GM12878 (cell line): ENCODE measurements at regions not wholly inside any gene's neighbourhood (a gene's known extent, or its start where the extent isn't known, plus 50 kb on each side); places are given as distances from the start of the nearest gene placed in this dataset.
"Not testable (repeated sequence)": the region's sequence is repeated elsewhere in the genome, so short reads cannot be mapped to it uniquely, and the experiment has no call there.

Experiments
- ATAC-seq: fragments of 200-7000 bp; cut with Tn5 transposase; 3 replicates; pipeline ENCODE4 v1.9.1; 2020; ENCODE audit warnings: mild to moderate bottlenecking, moderate library complexity
- BruUV-seq: library from RNA; stranded (reverse); fragments of 400-500 nt; replicated peaks from 2 replicates; lab custom pipeline; 2021; lab: Mats Ljungman, UMichigan
- CTCF ChIA-PET: fragments of 300-600 bp; sonication (Branson Sonifier 250); formaldehyde crosslinking; extraction: SDS; loops from one replicate; lab custom pipeline; 2021; ENCODE audit warnings: inconsistent platforms; lab: Yijun Ruan, JAX
- POLR2A ChIA-PET: fragments of 350-600 bp; formaldehyde crosslinking; extraction: SDS; loops from one replicate; lab custom pipeline; 2021; ENCODE audit warnings: inconsistent platforms; lab: Charles Lee
- RAD21 ChIA-PET: fragments of 300-600 bp; sonication (Branson Sonifier 250); formaldehyde crosslinking; loops from one replicate; lab custom pipeline; 2023; ENCODE audit warnings: antibody characterized with exemption; ENCODE audit not compliant: unreplicated experiment; lab: Charles Lee
- SMC1A ChIA-PET: fragments of 300-600 bp; sonication (Branson Sonifier 250); formaldehyde crosslinking; loops from one replicate; lab custom pipeline; 2023; ENCODE audit not compliant: unreplicated experiment, uncharacterized antibody; lab: Charles Lee
- DNase-seq: peaks from one replicate; pipeline ENCODE4 v3.0.0-alpha.2; 2011; ENCODE audit warnings: low read depth, low spot score
- FAIRE-seq: peaks from 3 replicates; lab custom pipeline; 2011; peaks lifted over from hg19 to GRCh38; lab: Jason Lieb, UNC
- H2AFZ ChIP-seq: 2 replicates; pipeline ENCODE4 v1.6.0; 2011; ENCODE audit warnings: low read depth, low read length, control low read depth; ENCODE audit not compliant: control insufficient read depth
- H3K27ac ChIP-seq: 2 replicates; pipeline ENCODE4 v1.5.1; 2011; ENCODE audit warnings: control low read depth; ENCODE audit not compliant: control insufficient read depth, insufficient read depth
- H3K27me3 ChIP-seq, 2 experiments: replicated peaks in 1 of 2; 2 replicates each; pipeline versions ENCODE4 v1.6.0 to v1.6.1; 2011; ENCODE audit warnings: low read length in 1 of 2; ENCODE audit not compliant: control insufficient read depth in 2 of 2, insufficient read depth in 2 of 2
- H3K36me3 ChIP-seq, 2 experiments: 2 replicates each; pipeline ENCODE4 v1.5.1; 2011; ENCODE audit warnings: low read length in 1 of 2; ENCODE audit not compliant: control insufficient read depth in 2 of 2, insufficient read depth in 2 of 2
- H3K4me1 ChIP-seq: 2 replicates; pipeline ENCODE4 v1.6.1; 2011; ENCODE audit warnings: mild to moderate bottlenecking, low read length, moderate library complexity, mixed read lengths; ENCODE audit not compliant: control insufficient read depth, insufficient read depth
- H3K4me2 ChIP-seq: 2 replicates; pipeline ENCODE4 v1.6.0; 2011; ENCODE audit warnings: control low read depth; ENCODE audit not compliant: control insufficient read depth, insufficient read depth
- H3K4me3 ChIP-seq: fragments of 200-600 bp; sonication (generic); 2 replicates; pipeline ENCODE4 v1.5.1; 2016
- H3K79me2 ChIP-seq: 2 replicates; pipeline ENCODE4 v1.6.0; 2011; ENCODE audit warnings: low read length; ENCODE audit not compliant: control insufficient read depth, insufficient read depth
- H3K9ac ChIP-seq: 2 replicates; pipeline ENCODE4 v1.8.0; 2011; ENCODE audit warnings: low read length, control low read depth, mixed read lengths; ENCODE audit not compliant: control insufficient read depth, insufficient read depth
- H3K9me3 ChIP-seq: replicated peaks from 3 replicates; pipeline ENCODE4 v1.5.1; 2011; ENCODE audit warnings: mild to moderate bottlenecking, low read length; ENCODE audit not compliant: control insufficient read depth, insufficient read depth
- H4K20me1 ChIP-seq: 2 replicates; pipeline ENCODE4 v1.6.0; 2011; ENCODE audit not compliant: control insufficient read depth, insufficient read depth
- CBX3 ChIP-seq: fragments of 200-600 bp; sonication (generic); IDR thresholded peaks from 2 replicates; pipeline ENCODE4 v1.6.1; 2016; ENCODE audit warnings: low read depth, borderline replicate concordance
- CREM ChIP-seq: IDR thresholded peaks from 2 replicates; pipeline ENCODE4 v1.6.1; 2014; ENCODE audit warnings: antibody characterized with exemption, low read depth
- NR2C1 ChIP-seq: fragments of 450-650 bp; IDR thresholded peaks from 2 replicates; pipeline ENCODE4 v1.6.1; 2017; ENCODE audit warnings: antibody characterized with exemption, mild to moderate bottlenecking, moderate library complexity
- NRF1 ChIP-seq: conservative IDR thresholded peaks from 2 replicates; pipeline ENCODE4 v1.6.1; 2011; ENCODE audit warnings: mild to moderate bottlenecking, low read depth, low read length, improper control_type of control experiment
- POLR2A ChIP-seq: IDR thresholded peaks from 2 replicates; pipeline ENCODE4 v1.6.1; 2011; ENCODE audit warnings: low read depth, mild to moderate bottlenecking, low read length
- ZNF207 ChIP-seq: fragments of 450-650 bp; IDR thresholded peaks from 2 replicates; pipeline ENCODE4 v1.6.1; 2014; ENCODE audit warnings: antibody characterized with exemption, mild to moderate bottlenecking, borderline replicate concordance
- WGBS: methylation state at CpG from one replicate; pipeline ENCODE4 v1.1.6; 2016; ENCODE audit warnings: low lambda C conversion rate; ENCODE audit not compliant: insufficient replicate concordance, insufficient coverage; ENCODE audit errors: missing lambda C conversion rate; 5-methylcytosine and 5-hydroxymethylcytosine counted together
- in situ Hi-C: fragments of 300-500 bp; cut with MboI; formaldehyde crosslinking; loops from 9 replicates; pipeline ENCODE4 v1.14.3; 2018; ENCODE audit warnings: mixed read lengths
- intact Hi-C: fragments of 100-400 bp; cut with micrococcal nuclease; formaldehyde crosslinking; loops from one replicate; pipeline ENCODE4 v1.14.2; 2022; ENCODE audit not compliant: unreplicated experiment
- TF ChIP-seq, protein P1 (sequence below): fragments of 450-650 bp; IDR thresholded peaks from 2 replicates; pipeline ENCODE4 v1.6.1; 2016; ENCODE audit warnings: mild to moderate bottlenecking

DNA sequence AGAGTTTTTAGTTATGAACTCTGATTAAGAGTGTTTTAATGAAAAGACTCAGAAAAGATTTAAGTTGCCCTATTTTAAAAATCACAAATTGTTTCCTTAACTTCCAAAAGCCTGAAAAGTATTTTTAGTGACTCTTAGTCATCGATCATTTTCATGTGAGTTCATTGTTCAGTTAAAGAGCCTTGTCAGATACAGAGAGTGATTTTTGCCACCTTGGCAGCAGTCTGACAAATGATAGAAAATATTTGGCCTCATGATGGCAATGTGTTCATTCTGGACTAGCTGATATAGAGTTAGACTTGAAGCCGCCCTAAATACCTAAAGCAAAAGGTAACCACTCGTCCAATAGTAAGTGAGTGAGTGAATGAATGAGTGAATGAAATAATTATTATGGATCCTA lies 225.8 kb downstream of the CPS1 start:
- H3K36me3 ChIP-seq = no peaks in the 10 kb centered on the region
- BruUV-seq = no TSS peak
- no peak overlapping the region for H3K4me3 ChIP-seq
- H3K79me2 ChIP-seq = no peaks in the 10 kb centered on the region
- no peak for TF ChIP-seq ZNF207
- TF ChIP-seq CBX3 = no peak
- TF ChIP-seq NR2C1 = no peak
- TF ChIP-seq NRF1 = no peak
- TF ChIP-seq POLR2A = no peak
- TF ChIP-seq CREM = no peak
- TF ChIP-seq, protein P1, sequence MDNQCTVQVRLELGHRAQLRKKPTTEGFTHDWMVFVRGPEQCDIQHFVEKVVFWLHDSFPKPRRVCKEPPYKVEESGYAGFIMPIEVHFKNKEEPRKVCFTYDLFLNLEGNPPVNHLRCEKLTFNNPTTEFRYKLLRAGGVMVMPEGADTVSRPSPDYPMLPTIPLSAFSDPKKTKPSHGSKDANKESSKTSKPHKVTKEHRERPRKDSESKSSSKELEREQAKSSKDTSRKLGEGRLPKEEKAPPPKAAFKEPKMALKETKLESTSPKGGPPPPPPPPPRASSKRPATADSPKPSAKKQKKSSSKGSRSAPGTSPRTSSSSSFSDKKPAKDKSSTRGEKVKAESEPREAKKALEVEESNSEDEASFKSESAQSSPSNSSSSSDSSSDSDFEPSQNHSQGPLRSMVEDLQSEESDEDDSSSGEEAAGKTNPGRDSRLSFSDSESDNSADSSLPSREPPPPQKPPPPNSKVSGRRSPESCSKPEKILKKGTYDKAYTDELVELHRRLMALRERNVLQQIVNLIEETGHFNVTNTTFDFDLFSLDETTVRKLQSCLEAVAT = no peak
- no peak for ATAC-seq
- no peak overlapping the region for H3K4me2 ChIP-seq
- H2AFZ ChIP-seq = no peak overlapping the region
- intact Hi-C loops (no loop called here), in situ Hi-C loops (no loop called here)
- FAIRE-seq = no peak
- DNase-seq = no peak
- POLR2A ChIA-PET = no interaction called here
- H3K27me3 ChIP-seq = no peaks in the 10 kb centered on the region
- H4K20me1 ChIP-seq = no peaks in the 10 kb centered on the region
- H3K9me3 ChIP-seq = no peaks in the 10 kb centered on the region
- no peak overlapping the region for H3K9ac ChIP-seq
- WGBS = 37% methylated on average over 3 of the region's 3 CpGs
- H3K4me1 ChIP-seq = no peaks in the 10 kb centered on the region
- SMC1A ChIA-PET = no interaction called here
- no peak overlapping the region for H3K27ac ChIP-seq
- RAD21 ChIA-PET = no interaction called here
- CTCF ChIA-PET = no interaction called here

DNA sequence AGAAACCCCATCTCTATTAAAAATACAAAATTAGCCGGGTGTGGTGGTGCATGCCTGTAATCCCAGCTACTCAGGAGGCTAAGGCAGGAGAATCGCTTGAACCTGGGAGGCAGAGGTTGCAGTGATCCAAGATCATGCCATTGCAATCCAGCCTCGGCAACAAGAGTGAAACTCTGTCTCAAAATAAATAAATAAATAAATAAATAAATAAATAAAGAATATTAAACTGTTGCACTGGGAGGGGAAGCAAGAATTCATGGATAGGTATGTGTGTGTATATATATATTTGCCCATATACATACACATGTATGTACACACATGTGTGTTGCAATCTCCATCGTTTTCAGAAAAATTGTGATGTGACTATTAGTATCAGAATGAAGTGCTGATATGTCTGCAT lies 231.4 kb downstream of the CPS1 start:
- in situ Hi-C loops, BruUV-seq, POLR2A ChIA-PET: not testable (repeated sequence)

More for the DNA sequence above, 231.4 kb downstream of the CPS1 start:
- H3K9me3 ChIP-seq, ATAC-seq, H3K4me3 ChIP-seq, H2AFZ ChIP-seq, CTCF ChIA-PET, H3K4me1 ChIP-seq, H3K27me3 ChIP-seq, DNase-seq, H3K79me2 ChIP-seq, H4K20me1 ChIP-seq, H3K36me3 ChIP-seq, H3K27ac ChIP-seq, FAIRE-seq, intact Hi-C loops, RAD21 ChIA-PET, H3K4me2 ChIP-seq, H3K9ac ChIP-seq, SMC1A ChIA-PET: not testable (repeated sequence)
- 17% methylated on average over 4 of the region's 4 CpGs for WGBS
